ENCODE measurements at regions not wholly inside any gene's neighbourhood (a gene's known extent, or its start where the extent isn't known, plus 50 kb on each side); places are given as distances from the start of the nearest gene placed in this dataset.

DNA sequence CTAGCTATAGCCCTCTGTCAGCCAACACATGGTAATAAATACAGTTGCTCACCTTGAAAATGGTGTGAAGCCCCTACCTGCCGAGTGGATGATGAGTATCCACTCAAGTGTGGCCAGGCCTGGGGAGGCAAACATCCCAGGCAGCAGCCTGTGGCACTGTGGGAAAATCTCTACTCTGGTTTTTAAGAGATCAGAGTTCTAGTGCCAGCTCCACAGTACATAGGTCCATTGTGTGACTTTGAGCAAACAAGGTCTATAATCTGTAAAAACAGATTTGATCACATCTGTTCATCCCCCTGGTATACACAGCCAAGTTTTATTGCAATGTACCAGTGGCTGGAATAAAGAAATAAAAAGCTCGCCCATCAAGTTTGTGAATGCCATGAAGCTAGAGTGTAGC, 82.7 kb upstream of the ARMC2 start:
- no peak for TF ChIP-seq EZH2 (IDR thresholded peaks at IDR 0.05; ENCODE audit: borderline replicate concordance)
- TF ChIP-seq, protein P1, sequence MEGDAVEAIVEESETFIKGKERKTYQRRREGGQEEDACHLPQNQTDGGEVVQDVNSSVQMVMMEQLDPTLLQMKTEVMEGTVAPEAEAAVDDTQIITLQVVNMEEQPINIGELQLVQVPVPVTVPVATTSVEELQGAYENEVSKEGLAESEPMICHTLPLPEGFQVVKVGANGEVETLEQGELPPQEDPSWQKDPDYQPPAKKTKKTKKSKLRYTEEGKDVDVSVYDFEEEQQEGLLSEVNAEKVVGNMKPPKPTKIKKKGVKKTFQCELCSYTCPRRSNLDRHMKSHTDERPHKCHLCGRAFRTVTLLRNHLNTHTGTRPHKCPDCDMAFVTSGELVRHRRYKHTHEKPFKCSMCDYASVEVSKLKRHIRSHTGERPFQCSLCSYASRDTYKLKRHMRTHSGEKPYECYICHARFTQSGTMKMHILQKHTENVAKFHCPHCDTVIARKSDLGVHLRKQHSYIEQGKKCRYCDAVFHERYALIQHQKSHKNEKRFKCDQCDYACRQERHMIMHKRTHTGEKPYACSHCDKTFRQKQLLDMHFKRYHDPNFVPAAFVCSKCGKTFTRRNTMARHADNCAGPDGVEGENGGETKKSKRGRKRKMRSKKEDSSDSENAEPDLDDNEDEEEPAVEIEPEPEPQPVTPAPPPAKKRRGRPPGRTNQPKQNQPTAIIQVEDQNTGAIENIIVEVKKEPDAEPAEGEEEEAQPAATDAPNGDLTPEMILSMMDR (IDR thresholded peaks at IDR 0.05; ENCODE audit: poor library complexity): no peak
- no peak for TF ChIP-seq EZH2phosphoT487 (IDR thresholded peaks at IDR 0.05; ENCODE audit: low read depth, severe bottlenecking, unreplicated experiment)

Measured in hepatocyte (in vitro differentiated cells).